Erythroblast (primary cell): ENCODE measurements at regions not wholly inside any gene's neighbourhood (a gene's known extent, or its start where the extent isn't known, plus 50 kb on each side); places are given as distances from the start of the nearest gene placed in this dataset.
"Not testable (repeated sequence)": the region's sequence is repeated elsewhere in the genome, so short reads cannot be mapped to it uniquely, and the experiment has no call there.

ENCODE experiments used
- DNase-seq, 2 experiments: peaks; one replicate each; lab custom pipeline; 2025; lab: John Stamatoyannopoulos, UW
- GATA1 ChIP-seq: IDR thresholded peaks from 2 replicates; pipeline ENCODE4 v1.6.1; 2011; ENCODE audit warnings: low read depth, mild to moderate bottlenecking, control low read depth, low read length, moderate library complexity
- POLR2A ChIP-seq: IDR thresholded peaks from 2 replicates; pipeline ENCODE4 v1.6.1; 2011; ENCODE audit warnings: mild to moderate bottlenecking, low read length

DNA sequence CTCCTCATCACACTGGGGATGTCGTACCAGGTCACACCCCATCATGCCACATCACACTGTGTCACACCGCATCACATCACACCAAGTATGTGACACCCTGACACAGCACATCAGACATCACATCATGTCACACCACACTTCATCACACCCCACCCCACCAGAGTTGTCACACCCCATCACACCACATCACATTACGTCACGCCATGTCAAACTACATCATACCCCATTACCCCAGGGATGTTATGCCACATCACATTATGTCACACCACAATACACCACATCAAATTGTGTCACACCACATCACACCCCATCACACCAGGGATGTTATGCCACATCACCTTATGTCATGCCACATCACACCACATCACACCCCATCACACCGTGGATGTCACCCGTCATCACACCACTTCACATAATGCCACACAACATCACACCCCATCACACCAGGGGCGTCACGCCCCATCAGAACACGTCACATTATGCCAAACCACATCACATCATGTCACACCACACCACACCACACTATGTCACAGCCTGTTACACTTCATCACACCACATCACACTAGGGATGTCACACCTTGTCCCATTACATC is 133.6 kb downstream of the TMEM121 start:
- no peak for DNase-seq
- TF ChIP-seq POLR2A, result no peak
- TF ChIP-seq GATA1, result no peak

DNA sequence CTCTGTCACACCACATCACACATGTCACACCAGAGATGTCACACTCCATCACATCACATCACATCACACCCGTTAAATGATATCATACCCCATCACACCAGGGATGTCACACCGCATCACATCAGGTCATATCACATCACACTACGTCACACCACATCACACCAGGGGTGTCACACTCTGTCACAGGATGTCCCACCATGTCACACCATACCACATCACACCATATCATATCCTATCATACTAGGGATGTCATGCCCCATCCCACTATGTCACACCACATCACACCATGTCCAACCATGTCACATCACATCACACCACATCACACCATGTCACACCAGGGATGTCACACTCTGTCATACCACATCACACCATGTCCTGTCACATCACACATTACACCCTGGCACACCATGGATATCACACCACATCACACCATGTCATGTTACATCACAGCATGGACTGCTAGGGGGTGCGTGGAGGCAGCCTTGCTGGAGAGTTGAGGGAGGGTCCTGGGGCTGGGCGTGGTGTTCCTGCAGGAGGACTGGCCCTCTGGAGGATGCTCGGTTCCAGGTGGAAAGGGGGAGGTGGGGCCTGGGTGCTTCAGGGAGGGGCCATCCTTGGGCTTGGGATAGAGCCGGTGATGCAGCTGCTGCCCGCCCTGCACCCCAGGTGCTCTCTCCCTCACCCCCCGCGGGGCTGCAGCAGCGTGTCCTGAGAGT is 134.6 kb downstream of the TMEM121 start:
- no peak for TF ChIP-seq POLR2A
- TF ChIP-seq GATA1, result no peak
- no peak for DNase-seq

DNA sequence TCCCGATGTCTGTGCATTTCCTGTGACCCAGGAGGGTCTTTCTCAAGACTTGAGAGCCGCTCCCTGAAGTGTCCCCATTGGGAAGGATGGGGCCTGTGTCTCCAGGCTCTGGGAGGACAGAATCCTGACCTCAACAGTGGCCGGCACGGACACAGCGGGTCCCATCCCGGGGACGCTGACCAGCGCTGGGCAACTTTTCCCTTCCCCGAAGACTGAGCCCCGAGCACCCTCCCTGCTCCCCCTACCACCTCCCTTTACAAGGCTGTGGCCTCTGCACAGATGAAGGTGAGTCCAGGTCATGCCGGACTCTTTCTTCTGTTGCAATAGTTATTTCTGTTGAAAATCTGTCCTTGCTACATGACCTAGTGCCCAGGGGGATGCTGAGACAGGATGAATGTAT is 135.7 kb downstream of the TMEM121 start:
- DNase-seq, result not testable (repeated sequence)

DNA sequence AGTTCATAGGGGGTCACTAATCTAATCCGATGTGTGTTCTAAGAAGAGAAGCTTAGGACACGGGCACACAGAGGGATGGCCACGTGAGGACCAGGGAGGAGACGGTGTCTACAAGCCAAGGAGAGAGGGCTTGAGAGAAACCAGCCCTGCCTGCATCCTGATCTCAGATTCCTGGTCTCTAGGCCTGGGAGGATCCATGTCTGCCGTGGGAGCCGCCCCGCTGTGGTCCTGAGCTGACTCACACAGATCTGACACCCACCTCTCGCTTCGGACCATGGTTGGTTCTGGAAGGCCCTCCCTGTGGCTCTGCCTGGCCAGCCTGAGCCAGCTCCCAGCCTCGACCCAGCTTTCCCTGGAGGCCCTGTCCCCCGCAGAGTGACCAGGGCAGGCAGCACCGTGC is 136.2 kb downstream of the TMEM121 start:
- not testable (repeated sequence) for DNase-seq

DNA sequence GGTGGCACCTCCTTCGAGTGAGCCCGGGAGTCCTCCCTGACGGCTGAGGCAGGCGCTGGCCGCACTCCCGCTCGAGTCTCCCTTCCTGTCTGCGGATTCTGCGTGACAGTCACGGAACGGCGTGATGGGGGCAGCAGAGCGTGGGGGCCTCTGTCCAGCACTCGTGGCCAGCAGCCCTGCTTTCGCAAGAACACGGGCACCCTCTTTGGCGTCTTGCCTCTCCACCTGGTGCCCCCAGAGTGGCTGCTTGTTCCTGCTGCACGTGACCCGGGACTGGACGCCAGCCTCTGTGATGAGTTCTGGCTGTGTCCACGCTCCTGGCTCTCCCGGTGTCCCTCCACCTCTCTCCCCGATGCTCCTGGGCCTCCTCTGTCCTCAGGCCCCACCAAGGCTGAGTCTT is 136.9 kb downstream of the TMEM121 start:
- not testable (repeated sequence) for DNase-seq

DNA sequence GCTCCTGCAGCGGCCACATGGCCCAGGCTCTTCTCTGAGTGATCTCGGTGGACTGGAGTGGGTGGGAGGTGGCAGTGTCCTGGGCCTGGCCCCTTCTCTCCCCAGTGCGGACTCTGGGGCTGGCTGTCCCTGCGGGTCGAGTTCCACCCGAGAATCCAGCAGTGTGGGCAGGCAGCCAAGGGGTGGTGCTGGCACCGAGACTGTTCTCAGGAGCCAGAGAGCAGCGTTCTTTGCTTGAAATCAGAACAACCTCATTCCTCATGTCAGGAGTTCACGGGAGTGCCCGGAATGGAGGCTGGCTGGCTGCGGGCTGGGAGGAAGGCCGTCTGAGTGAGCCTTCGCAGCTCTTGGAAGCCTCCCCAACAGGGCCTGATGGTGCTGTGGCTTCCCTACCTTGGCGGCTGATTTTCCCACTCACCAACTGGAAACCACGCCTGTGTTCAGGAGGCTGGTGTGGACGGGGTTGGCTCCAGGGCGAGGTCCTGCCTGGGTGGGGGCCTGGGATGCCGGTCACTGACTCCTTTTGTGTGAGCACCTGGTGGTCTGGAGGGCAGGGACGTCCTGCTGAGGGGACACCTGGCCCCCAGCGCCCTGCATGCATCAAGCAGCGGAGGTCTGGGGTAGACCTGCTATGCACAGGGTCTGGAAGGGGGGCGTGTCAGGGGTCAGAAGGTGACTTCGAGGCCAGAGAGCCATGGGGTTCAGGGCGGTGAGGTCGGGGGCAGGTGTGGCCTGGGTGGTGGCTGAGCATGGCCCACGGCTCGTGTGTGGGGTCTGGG is 137.6 kb downstream of the TMEM121 start:
- DNase-seq, result not testable (repeated sequence)

DNA sequence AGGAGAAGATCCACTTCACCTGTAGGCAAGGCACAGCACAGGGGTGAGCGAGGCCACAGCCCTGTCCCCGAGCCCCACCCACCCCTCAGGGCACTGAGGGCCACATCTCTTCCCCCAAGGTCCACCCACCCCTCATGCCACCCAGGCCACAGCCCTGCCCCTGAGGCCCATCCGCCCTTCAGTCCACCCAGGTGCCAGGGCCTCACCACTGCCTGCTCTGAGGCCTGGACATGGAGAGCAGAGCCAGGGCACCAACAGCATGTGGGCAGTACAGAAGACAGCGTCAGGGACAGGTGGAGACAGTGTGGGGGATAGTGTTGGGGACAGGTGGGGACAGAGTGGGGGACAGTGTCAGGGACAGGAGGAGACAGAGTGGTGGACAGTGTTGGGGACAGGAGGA is 138.3 kb downstream of the TMEM121 start:
- DNase-seq, result no peak
- TF ChIP-seq GATA1, result no peak
- TF ChIP-seq POLR2A, result no peak

DNA sequence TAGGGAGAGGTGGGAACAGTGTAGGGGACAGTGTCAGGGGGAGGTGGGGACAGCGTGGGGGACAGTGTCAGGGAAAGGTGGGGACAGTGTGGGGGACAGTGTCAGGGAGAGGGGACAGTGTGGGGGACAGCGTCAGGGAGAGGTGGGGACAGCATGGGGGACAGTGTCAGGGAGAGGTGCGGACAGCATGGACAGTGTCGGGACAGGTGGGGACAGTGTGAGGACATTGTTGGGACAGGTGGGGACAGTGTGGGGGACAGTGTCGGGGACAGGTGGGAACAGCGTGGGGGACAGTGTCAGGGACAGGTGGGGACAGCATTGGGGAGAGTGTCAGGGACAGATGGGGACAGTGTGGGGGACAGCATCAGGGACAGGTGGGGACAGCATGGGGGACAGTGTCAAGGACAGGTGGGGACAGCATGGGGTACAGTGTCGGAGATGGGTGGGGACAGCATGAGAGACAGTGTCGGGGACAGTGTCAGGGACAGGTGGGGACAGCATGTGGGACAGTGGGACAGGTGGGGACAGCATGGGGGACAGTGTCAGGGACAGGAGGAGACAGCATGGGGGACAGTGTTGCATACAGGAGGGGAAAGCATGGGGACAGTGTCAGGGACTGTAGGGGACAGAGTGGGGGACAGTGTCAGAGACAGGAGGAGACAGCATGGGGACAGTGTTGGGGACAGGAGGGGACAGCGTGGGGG is 139.0 kb downstream of the TMEM121 start:
- TF ChIP-seq GATA1 (no peak), POLR2A (no peak)
- no peak for DNase-seq

DNA sequence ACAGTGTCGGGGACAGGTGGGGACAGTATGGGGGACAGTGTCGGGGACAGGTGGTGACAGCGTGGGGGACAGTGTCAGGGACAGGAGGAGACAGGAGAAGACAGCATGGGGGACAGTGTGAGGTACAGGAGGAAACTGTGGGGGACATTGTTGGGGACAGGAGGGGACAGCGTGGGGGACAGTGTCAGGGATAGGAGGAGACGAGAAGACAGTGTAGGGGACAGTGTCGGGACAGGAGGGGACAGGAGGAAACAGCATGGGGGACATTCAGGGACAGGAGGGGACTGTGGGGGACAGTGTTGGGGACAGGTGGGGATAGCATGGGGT is 139.5 kb downstream of the TMEM121 start:
- no peak for DNase-seq
- TF ChIP-seq GATA1 (no peak), POLR2A (no peak)

DNA sequence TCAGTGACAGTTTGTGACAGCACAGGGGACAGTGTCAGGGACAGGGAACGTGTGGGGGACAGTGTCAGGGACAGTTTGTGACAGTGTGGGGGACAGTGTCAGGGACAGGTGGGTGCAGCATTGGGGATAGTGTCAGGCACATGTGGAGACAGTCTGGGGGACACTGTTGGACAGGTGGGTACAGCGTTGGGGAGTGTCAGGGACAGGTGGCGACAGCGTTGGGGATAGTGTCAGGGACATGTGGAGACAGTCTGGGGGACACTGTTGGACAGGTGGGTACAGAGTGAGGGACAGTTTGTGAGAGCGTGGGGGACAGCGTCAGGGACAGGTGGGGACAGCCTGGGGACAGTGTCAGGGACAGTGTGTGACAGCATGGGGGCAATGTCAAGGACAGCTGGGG is 140.0 kb downstream of the TMEM121 start:
- TF ChIP-seq POLR2A (no peak), GATA1 (no peak)
- DNase-seq, result no peak

DNA sequence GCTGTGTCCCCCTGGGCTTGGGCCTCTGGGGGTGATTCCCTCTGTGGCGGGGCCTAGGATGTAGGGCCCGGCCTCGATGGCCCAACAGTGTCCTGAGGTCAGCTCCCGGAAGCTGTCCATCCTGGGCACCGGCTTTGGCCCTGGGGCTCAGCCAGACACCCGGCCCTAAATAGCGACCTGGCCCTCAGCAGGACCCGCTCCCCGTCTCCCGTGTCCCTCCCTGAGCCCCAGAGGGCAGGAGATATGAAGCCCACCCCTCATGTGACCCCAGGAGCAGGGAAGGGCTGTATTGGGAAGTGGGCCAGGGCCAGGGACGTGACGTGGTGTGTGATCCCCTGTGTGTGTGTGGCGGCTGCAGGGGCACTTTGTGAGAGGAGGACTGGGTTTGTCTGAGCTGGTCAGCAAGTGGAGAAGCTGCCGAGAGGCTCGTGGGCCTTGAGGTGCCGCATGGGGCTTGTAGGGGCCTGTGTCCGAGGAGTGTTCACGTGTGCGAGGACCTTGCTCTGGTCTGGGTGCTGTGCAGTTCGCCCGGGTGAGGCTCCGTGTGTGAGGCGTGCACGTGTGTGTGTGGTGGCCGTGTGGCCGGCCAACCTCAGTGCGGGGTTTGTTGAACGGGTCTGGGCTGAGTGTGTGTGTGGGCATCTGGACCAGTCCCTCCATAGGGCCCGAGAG is 140.7 kb downstream of the TMEM121 start:
- not testable (repeated sequence) for DNase-seq

DNA sequence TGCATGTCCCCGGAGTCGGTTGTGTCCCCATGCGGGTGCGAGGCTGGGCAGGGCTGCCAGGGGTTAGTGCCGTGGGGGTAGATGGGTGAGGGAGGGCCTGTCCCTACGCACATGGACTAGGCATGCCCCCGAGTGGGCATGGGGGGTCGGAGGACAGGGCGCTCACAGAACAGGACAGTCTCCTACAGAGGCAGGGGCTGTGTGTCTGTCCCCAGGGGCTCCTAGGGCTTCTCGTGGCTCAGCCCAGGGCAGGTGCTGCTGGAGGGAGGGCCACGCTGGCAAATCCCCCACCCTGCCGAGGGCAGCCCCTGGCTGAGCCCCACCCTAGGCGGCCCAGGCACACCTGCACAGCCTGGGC is 141.3 kb downstream of the TMEM121 start:
- not testable (repeated sequence) for DNase-seq

DNA sequence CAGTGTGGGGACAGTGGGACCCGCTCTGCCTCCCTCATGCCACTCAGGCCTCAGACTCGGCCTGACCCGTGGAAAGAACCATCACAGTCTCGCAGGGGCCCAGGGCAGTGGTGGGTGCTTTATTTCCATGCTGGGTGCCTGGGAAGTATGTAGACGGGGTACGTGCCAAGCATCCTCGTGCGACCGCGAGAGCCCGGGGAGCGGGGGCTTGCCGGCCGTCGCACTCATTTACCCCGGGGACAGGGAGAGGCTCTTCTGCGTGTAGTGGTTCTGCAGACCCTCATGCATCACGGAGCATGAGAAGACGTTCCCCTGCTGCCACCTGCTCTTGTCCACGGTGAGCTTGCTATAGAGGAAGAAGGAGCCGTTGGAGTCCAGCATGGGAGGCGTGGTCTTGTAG is 141.6 kb downstream of the TMEM121 start:
- not testable (repeated sequence) for DNase-seq

DNA sequence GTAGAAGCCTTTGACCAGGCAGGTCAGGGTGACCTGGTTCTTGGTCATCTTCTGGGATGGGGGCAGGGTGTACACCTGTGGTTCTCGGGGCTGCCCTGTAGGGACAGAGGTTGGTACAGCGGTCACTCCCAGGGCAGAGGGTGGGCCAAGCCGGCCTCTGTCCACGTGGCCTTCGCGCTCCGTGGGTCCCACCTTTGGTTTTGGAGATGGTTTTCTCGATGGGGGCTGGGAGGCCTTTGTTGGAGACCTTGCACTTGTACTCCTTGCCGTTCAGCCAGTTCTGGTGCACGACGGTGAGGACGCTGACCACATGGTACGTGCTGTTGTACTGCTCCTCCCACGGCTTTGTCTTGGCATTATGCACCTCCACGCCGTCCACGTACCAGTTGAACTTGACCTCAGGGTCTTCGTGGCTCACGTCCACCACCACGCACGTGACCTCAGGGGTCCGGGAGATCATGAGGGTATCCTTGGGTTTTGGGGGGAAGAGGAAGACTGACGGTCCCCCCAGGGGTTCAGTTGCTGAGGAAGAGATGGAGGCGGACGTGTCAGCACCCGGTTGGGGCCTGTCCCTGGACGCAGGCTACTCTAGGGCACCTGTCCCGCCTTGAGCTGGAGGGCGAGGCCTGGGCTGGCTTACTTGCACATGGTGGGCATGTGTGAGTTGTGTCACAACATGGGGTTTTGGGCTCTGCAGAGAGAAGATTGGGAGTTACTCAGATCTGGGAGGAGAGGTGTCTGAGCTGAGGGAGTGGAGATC is 142.3 kb downstream of the TMEM121 start:
- DNase-seq, result not testable (repeated sequence)

DNA sequence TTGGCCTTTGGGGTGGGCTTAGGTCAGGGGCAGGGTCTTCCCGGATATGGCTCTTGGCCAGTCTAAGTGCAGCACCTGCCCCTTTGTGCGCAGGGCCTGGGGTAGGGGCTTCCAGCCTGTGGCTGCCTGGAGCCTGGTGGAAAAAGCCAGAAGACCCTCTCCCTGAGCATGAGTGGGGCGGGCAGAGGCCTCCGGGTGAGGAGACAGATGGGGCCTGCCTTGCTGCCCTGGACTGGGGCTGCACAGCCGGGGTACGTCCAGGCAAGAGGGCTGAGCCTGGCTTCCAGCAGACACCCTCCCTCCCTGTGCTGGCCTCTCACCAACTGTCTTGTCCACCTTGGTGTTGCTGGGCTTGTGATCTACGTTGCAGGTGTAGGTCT is 142.8 kb downstream of the TMEM121 start:
- DNase-seq, result not testable (repeated sequence)

DNA sequence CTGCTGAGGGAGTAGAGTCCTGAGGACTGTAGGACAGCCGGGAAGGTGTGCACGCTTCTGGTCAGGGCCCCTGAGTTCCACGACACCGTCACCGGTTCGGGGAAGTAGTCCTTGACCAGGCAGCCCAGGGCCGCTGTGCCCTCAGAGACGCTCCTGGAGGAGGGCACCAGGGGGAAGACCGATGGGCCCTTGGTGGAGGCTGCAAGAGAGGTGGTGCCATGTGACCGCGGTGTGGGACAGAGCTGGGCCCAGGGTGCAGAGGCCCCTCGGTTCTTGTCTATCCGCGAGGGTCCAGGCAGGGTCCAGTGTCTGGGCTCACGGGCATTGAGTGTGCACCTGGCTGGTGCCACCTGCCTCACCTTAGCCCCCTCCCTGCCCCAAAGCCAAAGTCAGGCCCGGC is 143.3 kb downstream of the TMEM121 start:
- not testable (repeated sequence) for DNase-seq

DNA sequence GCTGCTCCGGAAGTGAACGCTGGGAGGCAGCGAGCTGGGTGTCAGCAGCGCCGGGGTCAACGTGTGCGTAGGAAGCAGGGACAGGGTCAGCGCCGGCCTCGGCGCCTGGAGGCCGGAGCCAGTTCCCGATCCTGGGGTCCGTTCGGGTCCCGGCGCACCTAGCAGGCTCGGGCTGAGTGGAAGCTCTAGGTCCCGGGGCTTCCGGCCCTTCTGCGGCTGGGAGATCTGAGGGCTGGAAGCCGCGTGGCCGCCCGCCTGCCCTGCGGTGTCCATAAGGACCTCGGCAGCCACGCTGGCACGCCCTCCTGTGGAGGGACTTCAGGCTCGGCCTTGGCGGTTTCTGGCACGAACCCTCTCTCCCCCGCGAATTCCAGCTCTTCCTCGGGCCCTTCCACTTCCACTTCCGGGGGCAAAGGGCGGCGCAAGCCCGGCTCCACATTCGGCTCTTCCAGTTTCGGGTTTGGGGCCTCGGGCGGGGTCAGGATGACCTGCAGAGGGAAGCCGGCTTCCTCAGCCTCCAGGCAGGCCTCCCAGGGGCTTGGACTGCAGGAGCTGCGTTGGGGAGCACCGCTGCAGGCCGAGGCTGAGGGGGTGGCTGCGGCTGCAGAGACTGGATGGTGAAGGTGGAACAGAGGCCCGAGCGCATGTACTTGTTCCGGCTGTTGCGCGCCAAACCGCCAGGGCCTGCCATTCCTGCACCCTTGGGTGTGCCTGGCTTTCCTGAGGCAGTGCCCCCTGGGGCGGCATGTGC is 146.2 kb downstream of the TMEM121 start:
- DNase-seq, result not testable (repeated sequence)

DNA sequence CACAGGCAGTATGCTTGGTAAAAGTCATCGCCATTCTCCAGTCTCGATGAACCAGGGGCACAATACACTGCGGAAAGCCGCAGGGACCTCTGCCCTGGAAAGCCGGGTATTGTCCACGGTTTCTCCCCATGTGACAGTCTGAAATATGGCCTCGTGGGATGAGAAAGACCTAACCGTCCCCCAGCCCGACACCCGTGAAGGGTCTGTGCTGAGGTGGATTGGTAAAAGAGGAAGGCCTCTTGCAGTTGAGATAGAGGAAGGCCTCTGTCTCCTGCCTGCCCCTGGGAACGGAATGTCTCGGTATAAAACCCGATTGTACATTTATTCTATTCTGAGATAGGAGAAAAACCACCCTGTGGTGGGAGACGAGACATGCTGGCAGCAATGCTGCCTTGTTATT is 149.1 kb downstream of the TMEM121 start:
- DNase-seq, result not testable (repeated sequence)

DNA sequence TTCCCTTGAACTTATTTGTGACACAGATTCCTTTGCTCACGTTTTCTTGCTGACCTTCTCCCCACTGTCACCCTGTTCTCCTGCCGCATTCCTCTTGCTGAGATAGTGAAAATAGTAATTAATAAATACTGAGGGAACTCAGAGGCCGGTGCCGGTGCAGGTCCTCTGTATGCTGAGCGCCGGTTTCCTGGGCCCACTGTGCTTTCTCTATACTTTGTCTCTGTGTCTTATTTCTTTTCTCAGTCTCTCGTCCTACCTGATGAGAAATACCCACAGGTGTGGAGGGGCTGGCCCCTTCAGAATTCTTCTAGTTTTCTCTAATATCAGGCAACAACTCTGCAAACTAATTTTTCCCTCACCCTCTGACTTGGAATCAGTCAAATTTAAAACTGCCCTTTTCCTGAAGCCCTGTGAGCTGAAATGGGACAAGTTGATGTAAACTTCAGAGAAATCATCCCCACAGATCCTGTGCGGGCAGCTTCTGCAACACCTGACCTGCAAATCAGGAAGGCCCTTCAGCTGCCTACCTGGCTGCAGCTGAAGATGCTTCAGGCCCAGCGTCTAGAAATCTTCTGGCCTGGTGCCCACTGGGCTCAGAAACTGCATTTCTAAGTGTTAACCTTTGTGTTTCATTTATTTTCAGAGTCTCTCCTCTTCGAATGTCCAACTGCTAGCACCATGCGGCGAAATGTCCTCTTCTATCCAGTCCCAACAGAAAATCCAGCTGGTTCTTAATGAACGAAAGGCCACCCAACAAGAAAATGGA is 149.7 kb downstream of the TMEM121 start:
- not testable (repeated sequence) for DNase-seq
